ENCODE measurements at regions not wholly inside any gene's neighbourhood (a gene's known extent, or its start where the extent isn't known, plus 50 kb on each side); places are given as distances from the start of the nearest gene placed in this dataset.

GRCh38 chr5:164727012-164727411, 1221.6 kb downstream of the MAT2B start:
- TF ChIP-seq, protein P1, sequence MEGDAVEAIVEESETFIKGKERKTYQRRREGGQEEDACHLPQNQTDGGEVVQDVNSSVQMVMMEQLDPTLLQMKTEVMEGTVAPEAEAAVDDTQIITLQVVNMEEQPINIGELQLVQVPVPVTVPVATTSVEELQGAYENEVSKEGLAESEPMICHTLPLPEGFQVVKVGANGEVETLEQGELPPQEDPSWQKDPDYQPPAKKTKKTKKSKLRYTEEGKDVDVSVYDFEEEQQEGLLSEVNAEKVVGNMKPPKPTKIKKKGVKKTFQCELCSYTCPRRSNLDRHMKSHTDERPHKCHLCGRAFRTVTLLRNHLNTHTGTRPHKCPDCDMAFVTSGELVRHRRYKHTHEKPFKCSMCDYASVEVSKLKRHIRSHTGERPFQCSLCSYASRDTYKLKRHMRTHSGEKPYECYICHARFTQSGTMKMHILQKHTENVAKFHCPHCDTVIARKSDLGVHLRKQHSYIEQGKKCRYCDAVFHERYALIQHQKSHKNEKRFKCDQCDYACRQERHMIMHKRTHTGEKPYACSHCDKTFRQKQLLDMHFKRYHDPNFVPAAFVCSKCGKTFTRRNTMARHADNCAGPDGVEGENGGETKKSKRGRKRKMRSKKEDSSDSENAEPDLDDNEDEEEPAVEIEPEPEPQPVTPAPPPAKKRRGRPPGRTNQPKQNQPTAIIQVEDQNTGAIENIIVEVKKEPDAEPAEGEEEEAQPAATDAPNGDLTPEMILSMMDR (IDR thresholded peaks at IDR 0.05) = no peak
- no peaks in the 10 kb centered on the region for H3K36me3 Mint-ChIP-seq
- Histone ChIP-seq H3K9me3 (ENCODE audit: control insufficient read depth, insufficient read depth, low read length) (no peaks in the 10 kb centered on the region), H3K4me3 (ENCODE audit: low read length) (no peak overlapping the region), H3K27ac (ENCODE audit: low read length) (no peak overlapping the region), H3K4me1 (ENCODE audit: control insufficient read depth, insufficient read depth, low read length) (no peaks in the 10 kb centered on the region), H3K27me3 (ENCODE audit: control insufficient read depth, insufficient read depth, low read length) (no peaks in the 10 kb centered on the region), H3K36me3 (ENCODE audit: control insufficient read depth, insufficient read depth, low read length) (no peaks in the 10 kb centered on the region)
- H3K9me3 Mint-ChIP-seq = no peaks in the 10 kb centered on the region
- H3K27ac Mint-ChIP-seq = no peak overlapping the region
- no peaks in the 10 kb centered on the region for H3K4me1 Mint-ChIP-seq
- ATAC-seq (no peak), DNase-seq (no peak)
- intact Hi-C loops (cut with micrococcal nuclease) = no loop called here
- H3K4me3 Mint-ChIP-seq = no peak overlapping the region
- WGBS (ENCODE audit: insufficient coverage) = 90% methylated on average over 2 of the region's 2 CpGs
- no peaks in the 10 kb centered on the region for H3K27me3 Mint-ChIP-seq (ENCODE audit: low read depth in 2 of 2)

DNA sequence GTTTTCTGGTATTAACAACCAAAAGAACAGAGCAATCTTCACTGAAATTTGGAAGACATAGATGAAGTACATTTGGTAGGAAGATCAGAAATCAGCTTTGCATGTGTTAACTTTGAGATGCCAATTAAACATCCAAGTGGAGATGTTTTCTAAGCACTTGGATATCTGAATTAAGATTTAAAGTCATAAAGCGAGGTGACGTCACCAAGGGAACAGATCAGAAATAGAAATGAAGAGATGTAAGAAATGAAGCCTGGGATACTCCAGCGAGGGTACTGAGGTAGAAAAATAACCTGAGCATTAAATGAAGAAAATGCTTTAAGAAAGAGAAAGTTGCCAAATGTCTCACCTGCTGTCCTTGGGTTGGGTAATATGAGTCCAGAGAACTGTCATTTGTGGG, 1223.3 kb downstream of the MAT2B start:
- 95% methylated on average over 3 of the region's 3 CpGs for WGBS (ENCODE audit: insufficient coverage)
- H3K4me1 Mint-ChIP-seq = no peaks in the 10 kb centered on the region
- no peaks in the 10 kb centered on the region for H3K27me3 Mint-ChIP-seq (ENCODE audit: low read depth in 2 of 2)
- H3K4me1 ChIP-seq (ENCODE audit: control insufficient read depth, insufficient read depth, low read length) = no peaks in the 10 kb centered on the region
- no peaks in the 10 kb centered on the region for H3K36me3 ChIP-seq (ENCODE audit: control insufficient read depth, insufficient read depth, low read length)
- no peak overlapping the region for H3K4me3 ChIP-seq (ENCODE audit: low read length)
- H3K4me3 Mint-ChIP-seq = no peak overlapping the region
- DNase-seq (no peak), ATAC-seq (no peak)
- H3K9me3 Mint-ChIP-seq = no peaks in the 10 kb centered on the region
- TF ChIP-seq, protein P1 (IDR thresholded peaks at IDR 0.05) = no peak
- H3K9me3 ChIP-seq (ENCODE audit: control insufficient read depth, insufficient read depth, low read length) = no peaks in the 10 kb centered on the region
- no peaks in the 10 kb centered on the region for H3K36me3 Mint-ChIP-seq
- H3K27ac ChIP-seq (ENCODE audit: low read length) = no peak overlapping the region
- intact Hi-C loops (cut with micrococcal nuclease) = no loop called here
- H3K27ac Mint-ChIP-seq = no peak overlapping the region
- H3K27me3 ChIP-seq (ENCODE audit: control insufficient read depth, insufficient read depth, low read length) = no peaks in the 10 kb centered on the region

DNA sequence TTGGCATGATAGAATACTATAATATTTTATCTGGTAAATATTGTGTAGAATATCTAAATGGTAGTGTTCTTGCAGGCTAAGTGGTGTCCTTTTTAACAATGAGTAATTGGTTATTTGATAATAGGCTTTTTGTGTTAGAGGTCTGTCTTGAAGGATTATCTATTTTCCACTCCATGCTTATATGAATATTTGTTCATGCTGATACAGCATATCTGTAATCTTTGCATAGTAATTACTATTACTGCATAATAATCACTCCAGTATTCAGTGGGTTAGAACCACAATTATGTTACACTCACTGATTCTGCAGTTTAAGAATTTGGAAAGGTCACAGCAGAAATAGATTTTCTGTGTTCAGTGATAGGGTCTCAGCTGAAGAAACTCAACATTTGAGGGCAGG, 1229.9 kb downstream of the MAT2B start:
- Mint-ChIP-seq H3K9me3 (peaks cover 2 to 3% of the 10 kb centered on the region in 2 donors), H3K27ac (no peak overlapping the region), H3K4me3 (no peak overlapping the region)

GRCh38 chr5:164741376-164741775, 1236.0 kb downstream of the MAT2B start:
- H3K27me3 Mint-ChIP-seq (ENCODE audit: low read depth in 2 of 2) = no peaks in the 10 kb centered on the region
- no peaks in the 10 kb centered on the region for H3K36me3 Mint-ChIP-seq
- Histone ChIP-seq H3K27me3 (ENCODE audit: control insufficient read depth, insufficient read depth, low read length) (no peaks in the 10 kb centered on the region), H3K36me3 (ENCODE audit: control insufficient read depth, insufficient read depth, low read length) (no peaks in the 10 kb centered on the region), H3K4me1 (ENCODE audit: control insufficient read depth, insufficient read depth, low read length) (peaks cover 6% of the 10 kb centered on the region), H3K4me3 (ENCODE audit: low read length) (no peak overlapping the region), H3K9me3 (ENCODE audit: control insufficient read depth, insufficient read depth, low read length) (no peaks in the 10 kb centered on the region), H3K27ac (ENCODE audit: low read length) (no peak overlapping the region)
- peaks cover 16 to 22% of the 10 kb centered on the region in 2 donors for H3K4me1 Mint-ChIP-seq
- H3K4me3 Mint-ChIP-seq = peak overlapping the region; percentile 67
- intact Hi-C loops (cut with micrococcal nuclease) = no loop called here
- 89% methylated on average over 2 of the region's 3 CpGs for WGBS (ENCODE audit: insufficient coverage)
- H3K9me3 Mint-ChIP-seq = peaks cover 2 to 6% of the 10 kb centered on the region in 2 donors
- TF ChIP-seq, protein P1 (IDR thresholded peaks at IDR 0.05) = no peak
- no peak overlapping the region for H3K27ac Mint-ChIP-seq
- DNase-seq = no peak
- peak in 1 of 3 donors; percentile 38 for ATAC-seq

More for the DNA sequence above, 1229.9 kb downstream of the MAT2B start:
- Histone ChIP-seq H3K4me3 (ENCODE audit: low read length) (no peak overlapping the region), H3K27ac (ENCODE audit: low read length) (no peak overlapping the region), H3K27me3 (ENCODE audit: control insufficient read depth, insufficient read depth, low read length) (no peaks in the 10 kb centered on the region), H3K36me3 (ENCODE audit: control insufficient read depth, insufficient read depth, low read length) (no peaks in the 10 kb centered on the region), H3K4me1 (ENCODE audit: control insufficient read depth, insufficient read depth, low read length) (no peaks in the 10 kb centered on the region), H3K9me3 (ENCODE audit: control insufficient read depth, insufficient read depth, low read length) (no peaks in the 10 kb centered on the region)
- DNase-seq = no peak
- TF ChIP-seq, protein P1 (IDR thresholded peaks at IDR 0.05) = no peak
- no peaks in the 10 kb centered on the region for H3K36me3 Mint-ChIP-seq
- H3K4me1 Mint-ChIP-seq = no peaks in the 10 kb centered on the region
- ATAC-seq = no peak
- no peaks in the 10 kb centered on the region for H3K27me3 Mint-ChIP-seq (ENCODE audit: low read depth in 2 of 2)
- intact Hi-C loops (cut with micrococcal nuclease) = no loop called here

Data from natural killer cell (primary cell).